Vagina (tissue), 2 donors: ENCODE measurements at regions not wholly inside any gene's neighbourhood (a gene's known extent, or its start where the extent isn't known, plus 50 kb on each side); places are given as distances from the start of the nearest gene placed in this dataset.

ENCODE experiments used
- DNase-seq, 2 donors: peaks; one replicate each; pipeline ENCODE4 v3.0.0-alpha.2; 2017; ENCODE audit errors: extremely low spot score in 2 of 2
- H3K27ac ChIP-seq: fragments of 200-600 bp; sonication (generic); one replicate; pipeline ENCODE4 v1.5.1; 2019
- H3K27me3 ChIP-seq: fragments of 200-600 bp; sonication (generic); one replicate; pipeline ENCODE4 v1.5.1; 2019
- H3K36me3 ChIP-seq, 2 donors: fragments of 200-600 bp; sonication (generic); one replicate each; pipeline ENCODE4 v1.5.1; 2017 to 2019
- H3K4me1 ChIP-seq: fragments of 200-600 bp; sonication (generic); one replicate; pipeline ENCODE4 v1.5.1; 2019
- H3K4me3 ChIP-seq, 2 donors: fragments of 200-600 bp; sonication (generic); 1 replicate in 1 of 2; 2 replicates in 1 of 2; pipeline ENCODE4 v1.5.1; 2016 to 2019
- H3K9me3 ChIP-seq: fragments of 200-600 bp; sonication (generic); one replicate; pipeline ENCODE4 v1.5.1; 2019
- CTCF ChIP-seq, 3 experiments: fragments of 450-650 bp in 2 of 3; fragments of 200-600 bp in 1 of 3; sonication (generic) in 1 of 3; IDR thresholded peaks; one replicate each; pipeline ENCODE4 v1.5.1; 2017 to 2019; ENCODE audit warnings: antibody characterized with exemption in 3 of 3, mild to moderate bottlenecking in 2 of 3, moderate library complexity in 2 of 3
- POLR2A ChIP-seq, 2 donors: fragments of 450-650 bp; IDR thresholded peaks; one replicate each; pipeline ENCODE4 v1.6.1; 2017; ENCODE audit warnings: antibody characterized with exemption in 2 of 2, mild to moderate bottlenecking in 2 of 2, moderate library complexity in 2 of 2
- POLR2AphosphoS5 ChIP-seq, 2 donors: sonication (generic); formaldehyde crosslinking; IDR thresholded peaks; one replicate each; pipeline ENCODE4 v1.9.0; 2017; ENCODE audit warnings: antibody characterized with exemption in 2 of 2, mild to moderate bottlenecking in 2 of 2, low read depth in 1 of 2; ENCODE audit not compliant: insufficient read depth in 1 of 2
- intact Hi-C: fragments of 100-400 bp; cut with DNase I; formaldehyde crosslinking; loops from one replicate; pipeline ENCODE4 v1.15.1; 2023

- Histone ChIP-seq H3K27me3 (no peaks in the 10 kb centered on the region), H3K36me3 (no peaks in the 10 kb centered on the region), H3K27ac (no peak overlapping the region), H3K4me3 (no peak overlapping the region), H3K4me1 (no peaks in the 10 kb centered on the region), H3K9me3 (no peaks in the 10 kb centered on the region)
- intact Hi-C loops = no loop called here
- TF ChIP-seq POLR2AphosphoS5 (IDR thresholded peaks at IDR 0.05; ENCODE audit: insufficient read depth in 1 of 2, low read depth in 1 of 2) (no peak), POLR2A (IDR thresholded peaks at IDR 0.05) (no peak), CTCF (IDR thresholded peaks at IDR 0.05) (no peak)
- no peak for DNase-seq
Measured at GRCh38 chr1:93774707-93775106, 93.1 kb upstream of the BCAR3 start.

GRCh38 chr1:93773049-93773838 lies 91.6 kb upstream of the BCAR3 start:
- intact Hi-C loops = no loop called here
- no peak for DNase-seq
- Histone ChIP-seq H3K27me3 (no peaks in the 10 kb centered on the region), H3K27ac (no peak overlapping the region), H3K9me3 (no peaks in the 10 kb centered on the region), H3K36me3 (no peaks in the 10 kb centered on the region), H3K4me1 (peaks cover 9% of the 10 kb centered on the region), H3K4me3 (no peak overlapping the region)
- TF ChIP-seq POLR2A (IDR thresholded peaks at IDR 0.05) (no peak), CTCF (IDR thresholded peaks at IDR 0.05) (no peak), POLR2AphosphoS5 (IDR thresholded peaks at IDR 0.05; ENCODE audit: insufficient read depth in 1 of 2, low read depth in 1 of 2) (no peak)

DNA sequence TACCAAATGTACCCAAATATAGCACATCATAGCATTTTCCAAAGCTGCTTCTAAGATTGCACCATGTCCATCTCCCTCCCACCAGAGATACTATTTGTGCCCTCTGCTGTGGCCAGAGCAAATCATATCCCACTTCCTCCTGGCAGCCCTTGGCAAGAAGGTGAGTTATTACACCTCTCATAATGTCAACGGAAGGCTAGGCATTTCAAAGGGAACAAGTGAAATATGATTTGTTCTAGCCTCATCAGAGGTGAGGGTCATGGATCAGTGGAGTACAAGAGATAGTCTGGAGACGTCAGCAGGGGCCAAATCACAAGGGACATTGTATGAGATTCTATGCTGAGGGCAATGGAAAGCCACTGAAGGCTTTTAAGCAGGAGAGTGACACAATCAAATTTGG lies 90.2 kb upstream of the BCAR3 start:
- Histone ChIP-seq H3K36me3 (no peaks in the 10 kb centered on the region), H3K27ac (no peak overlapping the region), H3K4me3 (no peak overlapping the region), H3K4me1 (peaks cover 9% of the 10 kb centered on the region), H3K9me3 (no peaks in the 10 kb centered on the region), H3K27me3 (no peaks in the 10 kb centered on the region)
- intact Hi-C loops = no loop called here
- TF ChIP-seq CTCF (IDR thresholded peaks at IDR 0.05) (no peak), POLR2AphosphoS5 (IDR thresholded peaks at IDR 0.05; ENCODE audit: insufficient read depth in 1 of 2, low read depth in 1 of 2) (no peak), POLR2A (IDR thresholded peaks at IDR 0.05) (no peak)
- no peak for DNase-seq

- Histone ChIP-seq H3K4me1 (peaks cover 9% of the 10 kb centered on the region), H3K4me3 (no peak overlapping the region), H3K36me3 (no peaks in the 10 kb centered on the region), H3K9me3 (no peaks in the 10 kb centered on the region), H3K27me3 (no peaks in the 10 kb centered on the region), H3K27ac (no peak overlapping the region)
- TF ChIP-seq CTCF (IDR thresholded peaks at IDR 0.05) (no peak), POLR2A (IDR thresholded peaks at IDR 0.05) (no peak)
- DNase-seq = no peak
- intact Hi-C loops = no loop called here
Measured at GRCh38 chr1:93770640-93771039, 89.0 kb upstream of the BCAR3 start.

DNA sequence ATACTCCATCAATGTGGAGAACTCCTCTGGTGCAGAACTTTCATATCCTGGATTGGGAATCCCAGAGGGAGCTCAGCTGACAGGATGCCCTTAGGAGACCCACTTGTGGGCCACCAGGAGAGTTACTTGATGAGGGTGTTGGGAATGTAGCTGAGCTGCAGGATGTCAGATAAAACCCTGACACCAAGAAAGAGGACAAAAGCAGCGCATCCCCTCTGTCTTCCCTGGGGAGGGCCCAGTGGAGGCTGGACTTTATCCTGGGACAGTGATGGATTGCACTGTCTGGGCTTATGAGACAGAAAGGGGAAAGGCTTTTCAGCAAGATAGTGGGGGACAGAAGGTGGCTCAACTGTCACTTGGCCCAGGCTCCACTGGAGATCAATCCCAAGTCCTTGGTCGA lies 88.1 kb upstream of the BCAR3 start:
- H3K27me3 ChIP-seq = no peaks in the 10 kb centered on the region
- H3K4me3 ChIP-seq = no peak overlapping the region
- TF ChIP-seq POLR2A (IDR thresholded peaks at IDR 0.05) (no peak), CTCF (IDR thresholded peaks at IDR 0.05) (no peak), POLR2AphosphoS5 (IDR thresholded peaks at IDR 0.05; ENCODE audit: insufficient read depth in 1 of 2, low read depth in 1 of 2) (no peak)
- H3K36me3 ChIP-seq = no peaks in the 10 kb centered on the region
- no peaks in the 10 kb centered on the region for H3K9me3 ChIP-seq
- H3K4me1 ChIP-seq = peaks cover 9% of the 10 kb centered on the region
- intact Hi-C loops = no loop called here
- DNase-seq = peak in 1 of 2 donors; percentile 46
- no peak overlapping the region for H3K27ac ChIP-seq
